HEK293 (cell line): ENCODE measurements at regions not wholly inside any gene's neighbourhood (a gene's known extent, or its start where the extent isn't known, plus 50 kb on each side); places are given as distances from the start of the nearest gene placed in this dataset.

Experiments used
- CTCF ChIA-PET: fragments of 350-600 bp; formaldehyde crosslinking; extraction: SDS; loops from one replicate; lab custom pipeline; 2021; ENCODE audit warnings: antibody characterized with exemption; lab: Yijun Ruan, JAX
- POLR2A ChIA-PET: fragments of 300-600 bp; formaldehyde crosslinking; extraction: SDS; loops from one replicate; lab custom pipeline; 2020; ENCODE audit warnings: antibody characterized with exemption, inconsistent platforms; lab: Yijun Ruan, JAX
- H3K27ac ChIP-seq: fragments of 200-500 bp; sonication (Bioruptor generic); 2 replicates; pipeline ENCODE4 v1.5.1; 2014; ENCODE audit warnings: low read depth, low read length, control low read depth, inconsistent platforms; ENCODE audit errors: extremely low read depth
- H3K36me3 ChIP-seq, 2 experiments: fragments of 200-500 bp in 1 of 2; sonication (Bioruptor generic) in 1 of 2; 1 replicate in 1 of 2; 2 replicates in 1 of 2; pipeline ENCODE4 v1.5.1; 2014 to 2017; ENCODE audit warnings: inconsistent platforms in 2 of 2, low read length in 2 of 2; ENCODE audit not compliant: control insufficient read depth in 2 of 2, insufficient read depth in 1 of 2
- H3K4me1 ChIP-seq: fragments of 200-500 bp; sonication (Bioruptor generic); 2 replicates; pipeline ENCODE4 v1.5.1; 2014; ENCODE audit warnings: mild to moderate bottlenecking, low read length, inconsistent platforms; ENCODE audit not compliant: control insufficient read depth, insufficient read depth
- H3K4me3 ChIP-seq: 2 replicates; pipeline ENCODE4 v1.5.1; 2011; ENCODE audit warnings: low read depth, mild to moderate bottlenecking, control low read depth, low read length, moderate library complexity
- H3K9me3 ChIP-seq: fragments of 200-500 bp; sonication (Bioruptor generic); 2 replicates; pipeline ENCODE4 v1.5.1; 2014; ENCODE audit warnings: low read depth, low read length, inconsistent platforms; ENCODE audit not compliant: control insufficient read depth, insufficient read depth
- BCL11A ChIP-seq: fragments of 450-650 bp; formaldehyde crosslinking; IDR thresholded peaks from 2 replicates; pipeline ENCODE4 v1.5.1; 2016; ENCODE audit warnings: low read depth, missing biosample characterization, missing genetic modification characterization
- TSHZ1 ChIP-seq: fragments of 450-650 bp; formaldehyde crosslinking; IDR thresholded peaks from 2 replicates; pipeline ENCODE4 v1.5.1; 2016; ENCODE audit warnings: missing biosample characterization, missing genetic modification characterization, borderline replicate concordance
- ZBTB1 ChIP-seq: fragments of 450-650 bp; formaldehyde crosslinking; IDR thresholded peaks from 2 replicates; pipeline ENCODE4 v1.5.1; 2016; ENCODE audit warnings: missing biosample characterization, missing genetic modification characterization
- ZBTB26 ChIP-seq: fragments of 450-650 bp; formaldehyde crosslinking; optimal IDR thresholded peaks from 2 replicates; pipeline ENCODE3; 2016; ENCODE audit warnings: missing biosample characterization, mild to moderate bottlenecking, missing genetic modification characterization
- ZFHX2 ChIP-seq: fragments of 450-650 bp; formaldehyde crosslinking; conservative IDR thresholded peaks from 2 replicates; pipeline ENCODE4 v1.5.1; 2016; ENCODE audit warnings: missing biosample characterization, missing genetic modification characterization
- ZNF112 ChIP-seq: fragments of 450-650 bp; formaldehyde crosslinking; IDR thresholded peaks from 2 replicates; pipeline ENCODE4 v1.5.0; 2017; ENCODE audit warnings: missing biosample characterization, missing genetic modification characterization
- ZNF121 ChIP-seq: fragments of 450-650 bp; formaldehyde crosslinking; IDR thresholded peaks from 2 replicates; pipeline ENCODE4 v1.5.1; 2016; ENCODE audit warnings: missing biosample characterization, missing genetic modification characterization
- ZNF148 ChIP-seq: fragments of 450-650 bp; formaldehyde crosslinking; IDR thresholded peaks from 2 replicates; pipeline ENCODE4 v1.5.0; 2017; ENCODE audit warnings: missing biosample characterization, missing genetic modification characterization, borderline replicate concordance
- ZNF157 ChIP-seq: fragments of 450-650 bp; formaldehyde crosslinking; IDR thresholded peaks from 2 replicates; pipeline ENCODE4 v1.5.1; 2016; ENCODE audit warnings: missing biosample characterization, missing genetic modification characterization
- ZNF214 ChIP-seq: fragments of 450-650 bp; formaldehyde crosslinking; IDR thresholded peaks from 2 replicates; pipeline ENCODE4 v1.5.1; 2017; ENCODE audit warnings: missing biosample characterization, mild to moderate bottlenecking, missing genetic modification characterization, borderline replicate concordance
- ZNF24 ChIP-seq: fragments of 450-650 bp; formaldehyde crosslinking; IDR thresholded peaks from 2 replicates; pipeline ENCODE4 v1.5.1; 2016; ENCODE audit warnings: missing biosample characterization, missing genetic modification characterization
- ZNF302 ChIP-seq: fragments of 450-650 bp; formaldehyde crosslinking; IDR thresholded peaks from 2 replicates; pipeline ENCODE4 v1.5.1; 2016; ENCODE audit warnings: missing biosample characterization, missing genetic modification characterization, low read depth
- ZNF354C ChIP-seq: fragments of 450-650 bp; formaldehyde crosslinking; IDR thresholded peaks from 2 replicates; pipeline ENCODE4 v1.5.1; 2016; ENCODE audit warnings: missing biosample characterization, missing genetic modification characterization, low read depth, borderline replicate concordance
- ZNF362 ChIP-seq: fragments of 450-650 bp; formaldehyde crosslinking; IDR thresholded peaks from 2 replicates; pipeline ENCODE4 v1.5.1; 2016; ENCODE audit warnings: missing biosample characterization, missing genetic modification characterization
- ZNF37A ChIP-seq: fragments of 450-650 bp; IDR thresholded peaks from 2 replicates; pipeline ENCODE4 v1.5.1; 2018; ENCODE audit warnings: missing biosample characterization, missing genetic modification characterization
- ZNF514 ChIP-seq: fragments of 450-650 bp; formaldehyde crosslinking; IDR thresholded peaks from 2 replicates; pipeline ENCODE4 v1.5.1; 2016; ENCODE audit warnings: missing biosample characterization, missing genetic modification characterization
- ZNF529 ChIP-seq: fragments of 450-650 bp; formaldehyde crosslinking; IDR thresholded peaks from 2 replicates; pipeline ENCODE4 v1.5.1; 2017; ENCODE audit warnings: missing genetic modification characterization, missing biosample characterization; ENCODE audit not compliant: insufficient replicate concordance
- ZNF558 ChIP-seq: fragments of 450-650 bp; formaldehyde crosslinking; IDR thresholded peaks from 2 replicates; pipeline ENCODE4 v1.5.1; 2016; ENCODE audit warnings: missing biosample characterization, missing genetic modification characterization
- ZNF561 ChIP-seq: fragments of 450-650 bp; IDR thresholded peaks from 2 replicates; pipeline ENCODE4 v1.5.1; 2018; ENCODE audit warnings: missing biosample characterization, missing genetic modification characterization, borderline replicate concordance
- ZNF639 ChIP-seq: fragments of 450-650 bp; formaldehyde crosslinking; IDR thresholded peaks from 2 replicates; pipeline ENCODE4 v1.5.1; 2016; ENCODE audit warnings: missing biosample characterization, missing genetic modification characterization
- ZNF660 ChIP-seq: fragments of 450-650 bp; IDR thresholded peaks from 2 replicates; pipeline ENCODE4 v1.5.1; 2018; ENCODE audit warnings: missing biosample characterization, mild to moderate bottlenecking, missing genetic modification characterization
- ZNF704 ChIP-seq: fragments of 450-650 bp; formaldehyde crosslinking; IDR thresholded peaks from 2 replicates; pipeline ENCODE4 v1.5.1; 2016; ENCODE audit warnings: missing biosample characterization, missing genetic modification characterization
- ZXDB ChIP-seq: fragments of 450-650 bp; formaldehyde crosslinking; IDR thresholded peaks from 2 replicates; pipeline ENCODE4 v1.5.1; 2016; ENCODE audit warnings: missing biosample characterization, missing genetic modification characterization

GRCh38 chr15:96153929-96154328 lies 176.6 kb upstream of the NR2F2 start:
- POLR2A ChIA-PET = interaction anchor here (0.7 kb wide), 1 partner anchor 472 kb away, joined by 4 read pairs; no protein-coding TSS in a partner anchor
- Histone ChIP-seq H3K36me3 (no peaks in the 10 kb centered on the region), H3K9me3 (no peaks in the 10 kb centered on the region), H3K27ac (no peak overlapping the region), H3K4me1 (no peaks in the 10 kb centered on the region)
- TF ChIP-seq ZNF704 (no peak), ZNF302 (tag by site-specific recombination) (no peak), ZNF514 (tag by site-specific recombination) (no peak), ZNF529 (tag by site-specific recombination) (no peak), ZNF561 (tag by site-specific recombination) (no peak), ZNF112 (tag by site-specific recombination) (no peak), ZNF639 (tag by site-specific recombination) (no peak), TSHZ1 (tag by site-specific recombination) (no peak), BCL11A (tag by site-specific recombination) (no peak), ZNF121 (tag by site-specific recombination) (no peak), ZXDB (tag by site-specific recombination) (no peak), ZBTB1 (no peak), ZNF558 (tag by site-specific recombination) (no peak), ZNF362 (no peak)
- TF ChIP-seq, all 188 proteins: peak for 0
- CTCF ChIA-PET = interaction anchor here (0.6 to 1.0 kb wide), 4 partner anchors 27 to 815 kb away, joined by 3 to 4 read pairs (median 3); no protein-coding TSS in a partner anchor
- no peak overlapping the region for H3K4me3 ChIP-seq

GRCh38 chr15:96158938-96159337 lies 171.6 kb upstream of the NR2F2 start:
- ChIA-PET CTCF (interaction anchor here (0.5 kb wide), 1 partner anchor 102 kb away, joined by 3 read pairs; no protein-coding TSS in a partner anchor), POLR2A (no interaction called here)
- H3K36me3 ChIP-seq = no peaks in the 10 kb centered on the region
- H3K9me3 ChIP-seq = no peaks in the 10 kb centered on the region
- no peak overlapping the region for H3K27ac ChIP-seq
- H3K4me1 ChIP-seq = peaks cover 7% of the 10 kb centered on the region; the same call in 1 of the 2 replicates
- H3K4me3 ChIP-seq = no peak overlapping the region
- TF ChIP-seq ZFHX2 (tag by site-specific recombination) = no peak
- no peak for TF ChIP-seq ZNF354C (tag by site-specific recombination)
- TF ChIP-seq ZNF24 (tag by site-specific recombination) = no peak
- no peak for TF ChIP-seq ZNF37A (tag by site-specific recombination)
- no peak for TF ChIP-seq ZNF214 (tag by site-specific recombination)
- TF ChIP-seq ZNF660 = no peak
- TF ChIP-seq ZNF157 (tag by site-specific recombination) = no peak
- TF ChIP-seq ZNF148 = no peak
- TF ChIP-seq ZBTB26 = no peak
